Tibial nerve (tissue), 4 donors: ENCODE measurements at regions not wholly inside any gene's neighbourhood (a gene's known extent, or its start where the extent isn't known, plus 50 kb on each side); places are given as distances from the start of the nearest gene placed in this dataset.
"Not testable (repeated sequence)": the region's sequence is repeated elsewhere in the genome, so short reads cannot be mapped to it uniquely, and the experiment has no call there.

ENCODE experiments used
- DNase-seq, 2 donors: peaks; one replicate each; pipeline ENCODE4 v3.0.0-alpha.2; 2019; ENCODE audit warnings: low spot score in 2 of 2
- H3K27ac ChIP-seq, 4 donors: fragments of 200-600 bp; sonication (generic) in 3 of 4; one replicate each; pipeline ENCODE4 v1.5.1; 2017 to 2019; ENCODE audit warnings: mild to moderate bottlenecking in 1 of 4
- H3K27me3 ChIP-seq, 2 donors: fragments of 200-600 bp; sonication (generic) in 1 of 2; one replicate each; pipeline versions ENCODE4 v1.5.1 to v1.6.0; 2017 to 2019
- H3K36me3 ChIP-seq, 3 donors: fragments of 200-600 bp; sonication (generic); one replicate each; pipeline ENCODE4 v1.5.1; 2018 to 2019
- H3K4me1 ChIP-seq, 4 donors: fragments of 200-600 bp; sonication (generic) in 3 of 4; one replicate each; pipeline ENCODE4 v1.5.1; 2017 to 2019
- H3K4me3 ChIP-seq, 4 donors: fragments of 200-600 bp; sonication (generic) in 3 of 4; one replicate each; pipeline ENCODE4 v1.5.1; 2017 to 2019; ENCODE audit warnings: mild to moderate bottlenecking in 1 of 4, moderate library complexity in 1 of 4
- H3K9me3 ChIP-seq, 4 donors: fragments of 200-600 bp; sonication (generic) in 3 of 4; one replicate each; pipeline ENCODE4 v1.5.1; 2017 to 2019
- EP300 ChIP-seq, 2 donors: sonication (generic); formaldehyde crosslinking; IDR thresholded peaks; one replicate each; pipeline ENCODE4 v1.6.1; 2017; ENCODE audit warnings: antibody characterized with exemption in 2 of 2, mild to moderate bottlenecking in 1 of 2
- POLR2A ChIP-seq, 2 donors: fragments of 450-650 bp; IDR thresholded peaks; one replicate each; pipeline ENCODE4 v1.6.1; 2017; ENCODE audit warnings: antibody characterized with exemption in 2 of 2, mild to moderate bottlenecking in 2 of 2, moderate library complexity in 2 of 2
- WGBS, 2 donors: methylation state at CpG; one replicate each; pipeline ENCODE4 v1.1.5; 2018; 5-methylcytosine and 5-hydroxymethylcytosine counted together
- TF ChIP-seq, protein P1 (sequence below), 5 experiments: fragments of 200-600 bp in 3 of 5; fragments of 450-650 bp in 2 of 5; sonication (generic) in 3 of 5; IDR thresholded peaks; one replicate each; pipeline ENCODE4 v1.5.1; 2016 to 2019; ENCODE audit warnings: antibody characterized with exemption in 5 of 5, mild to moderate bottlenecking in 3 of 5, moderate library complexity in 2 of 5

- H3K4me3 ChIP-seq: no peak overlapping the region
- DNase-seq: no peak
- H3K27me3 ChIP-seq: no peaks in the 10 kb centered on the region
- no peaks in the 10 kb centered on the region for H3K9me3 ChIP-seq
- WGBS, 2 donors: 88% methylated on average over 10 of the region's 10 CpGs
- peak overlapping the region in 1 of 4 donors; percentile 60 for H3K27ac ChIP-seq
- peaks cover 0 to 19% (median 1%) of the 10 kb centered on the region in 4 donors for H3K4me1 ChIP-seq
- TF ChIP-seq, protein P1, sequence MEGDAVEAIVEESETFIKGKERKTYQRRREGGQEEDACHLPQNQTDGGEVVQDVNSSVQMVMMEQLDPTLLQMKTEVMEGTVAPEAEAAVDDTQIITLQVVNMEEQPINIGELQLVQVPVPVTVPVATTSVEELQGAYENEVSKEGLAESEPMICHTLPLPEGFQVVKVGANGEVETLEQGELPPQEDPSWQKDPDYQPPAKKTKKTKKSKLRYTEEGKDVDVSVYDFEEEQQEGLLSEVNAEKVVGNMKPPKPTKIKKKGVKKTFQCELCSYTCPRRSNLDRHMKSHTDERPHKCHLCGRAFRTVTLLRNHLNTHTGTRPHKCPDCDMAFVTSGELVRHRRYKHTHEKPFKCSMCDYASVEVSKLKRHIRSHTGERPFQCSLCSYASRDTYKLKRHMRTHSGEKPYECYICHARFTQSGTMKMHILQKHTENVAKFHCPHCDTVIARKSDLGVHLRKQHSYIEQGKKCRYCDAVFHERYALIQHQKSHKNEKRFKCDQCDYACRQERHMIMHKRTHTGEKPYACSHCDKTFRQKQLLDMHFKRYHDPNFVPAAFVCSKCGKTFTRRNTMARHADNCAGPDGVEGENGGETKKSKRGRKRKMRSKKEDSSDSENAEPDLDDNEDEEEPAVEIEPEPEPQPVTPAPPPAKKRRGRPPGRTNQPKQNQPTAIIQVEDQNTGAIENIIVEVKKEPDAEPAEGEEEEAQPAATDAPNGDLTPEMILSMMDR (IDR thresholded peaks at IDR 0.05): no peak
- no peak for TF ChIP-seq EP300 (IDR thresholded peaks at IDR 0.05)
- no peaks in the 10 kb centered on the region for H3K36me3 ChIP-seq
Measured at GRCh38 chr6:30819297-30819917, 64.9 kb upstream of the DDR1 start.

- TF ChIP-seq EP300 (IDR thresholded peaks at IDR 0.05): peak in 1 of 2 donors; percentile 25
- no peak for TF ChIP-seq POLR2A (IDR thresholded peaks at IDR 0.05)
- no peak for DNase-seq
- Histone ChIP-seq H3K27me3 (no peaks in the 10 kb centered on the region), H3K4me1 (peaks cover 0 to 19% (median 1%) of the 10 kb centered on the region in 4 donors), H3K9me3 (no peaks in the 10 kb centered on the region), H3K4me3 (no peak overlapping the region), H3K36me3 (no peaks in the 10 kb centered on the region), H3K27ac (peak overlapping the region in 2 of 4 donors; percentile 51 to 60)
- WGBS, 2 donors: 67 to 72% methylated on average over 4 of the region's 4 CpGs
Measured at GRCh38 chr6:30818391-30818841, 65.9 kb upstream of the DDR1 start.

- Histone ChIP-seq H3K27me3 (no peaks in the 10 kb centered on the region), H3K9me3 (no peaks in the 10 kb centered on the region), H3K36me3 (no peaks in the 10 kb centered on the region), H3K27ac (peak overlapping the region in 2 of 4 donors; percentile 32 to 46), H3K4me3 (no peak overlapping the region), H3K4me1 (peaks cover 0 to 11% (median 0%) of the 10 kb centered on the region in 4 donors)
- no peak for TF ChIP-seq POLR2A (IDR thresholded peaks at IDR 0.05)
- WGBS, 2 donors: 86 to 90% methylated on average over 9 of the region's 9 CpGs
- DNase-seq: no peak
Measured at GRCh38 chr6:30816791-30817739, 67.3 kb upstream of the DDR1 start.

DNA sequence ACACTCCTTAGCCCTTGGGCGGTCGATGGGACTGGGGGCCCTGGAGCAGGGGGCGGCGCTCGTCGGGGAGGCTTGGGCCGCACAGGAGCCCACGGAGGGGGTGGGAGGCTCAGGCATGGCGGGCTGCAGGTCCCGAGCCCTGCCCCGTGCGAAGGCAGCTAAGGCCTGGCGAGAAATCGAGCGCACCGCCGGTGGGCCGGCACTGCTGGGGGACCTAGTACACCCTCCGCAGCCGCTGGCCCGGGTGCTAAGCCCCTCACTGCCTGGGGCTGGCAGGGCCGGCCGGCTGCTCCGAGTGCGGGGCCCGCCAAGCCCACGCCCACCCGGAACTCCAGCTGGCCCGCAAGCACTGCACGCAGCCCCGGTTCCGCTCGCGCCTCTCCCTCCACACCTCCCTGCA lies 68.0 kb upstream of the DDR1 start:
- not testable (repeated sequence) for DNase-seq, H3K27me3 ChIP-seq, H3K4me1 ChIP-seq, H3K9me3 ChIP-seq, H3K4me3 ChIP-seq, H3K27ac ChIP-seq, H3K36me3 ChIP-seq
- WGBS, 2 donors: 95 to 100% methylated on average over 9 to 21 of the region's 34 CpGs

GRCh38 chr6:30815041-30815742 lies 69.1 kb upstream of the DDR1 start:
- 76 to 83% methylated on average over 12 of the region's 12 CpGs for WGBS, 2 donors
- H3K27me3 ChIP-seq, H3K4me3 ChIP-seq, H3K4me1 ChIP-seq, H3K9me3 ChIP-seq, H3K27ac ChIP-seq, DNase-seq, H3K36me3 ChIP-seq: not testable (repeated sequence)

DNA sequence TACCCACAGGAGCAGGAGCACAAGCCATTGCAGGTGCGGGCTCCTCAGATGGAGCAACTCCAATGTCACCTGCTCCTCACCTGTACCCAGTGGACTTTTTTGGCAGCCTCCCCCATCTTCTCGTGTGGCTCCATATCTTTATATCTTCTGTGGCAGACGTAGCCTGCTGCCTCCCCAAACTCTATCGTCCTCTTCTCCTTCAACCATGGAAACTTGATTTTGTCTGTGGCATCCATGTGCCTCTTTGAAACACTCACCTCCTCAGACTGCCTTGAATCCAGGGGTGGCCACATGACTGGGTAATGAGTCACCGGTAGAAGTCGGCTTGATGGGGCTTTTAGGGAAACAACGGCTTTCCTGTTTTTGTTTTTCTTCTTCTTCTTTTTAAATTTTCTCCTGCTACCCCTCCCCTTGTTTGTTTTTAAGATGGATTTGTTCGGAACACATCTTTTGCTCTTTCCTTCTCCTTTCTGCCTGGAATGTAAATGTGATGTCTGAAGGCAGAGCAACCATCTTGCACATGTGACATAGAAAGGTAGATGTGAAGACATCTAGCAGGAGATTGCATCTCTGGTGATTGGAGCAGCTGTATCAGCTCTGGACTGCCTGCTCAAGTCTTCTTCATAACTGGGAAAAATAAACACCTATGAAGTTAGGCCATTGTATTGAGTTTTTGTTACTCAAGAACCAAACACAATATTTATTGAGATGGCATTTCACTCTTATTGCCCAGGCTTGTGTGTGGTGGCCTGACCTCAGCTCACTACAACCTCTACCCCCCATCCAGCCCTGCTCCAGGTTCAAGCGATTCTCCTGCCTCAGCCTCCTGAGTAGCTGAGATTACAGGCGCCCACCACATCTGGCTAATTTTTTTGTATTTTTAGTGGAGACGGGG lies 69.9 kb upstream of the DDR1 start:
- Histone ChIP-seq H3K4me1 (no peaks in the 10 kb centered on the region), H3K27me3 (no peaks in the 10 kb centered on the region), H3K27ac (no peak overlapping the region), H3K9me3 (no peaks in the 10 kb centered on the region), H3K4me3 (no peak overlapping the region), H3K36me3 (no peaks in the 10 kb centered on the region)
- peak in 1 of 2 donors; percentile 32 for DNase-seq
- TF ChIP-seq, protein P1 (IDR thresholded peaks at IDR 0.05): no peak
- TF ChIP-seq EP300 (IDR thresholded peaks at IDR 0.05): peak in 1 of 2 donors; percentile 39
- 60 to 63% methylated on average over 11 of the region's 11 CpGs for WGBS, 2 donors
